ENCODE measurements at regions not wholly inside any gene's neighbourhood (a gene's known extent, or its start where the extent isn't known, plus 50 kb on each side); places are given as distances from the start of the nearest gene placed in this dataset.

- no peak for TF ChIP-seq EZH2phosphoT487 (IDR thresholded peaks at IDR 0.05; ENCODE audit: borderline replicate concordance)
- TF ChIP-seq, protein P1, sequence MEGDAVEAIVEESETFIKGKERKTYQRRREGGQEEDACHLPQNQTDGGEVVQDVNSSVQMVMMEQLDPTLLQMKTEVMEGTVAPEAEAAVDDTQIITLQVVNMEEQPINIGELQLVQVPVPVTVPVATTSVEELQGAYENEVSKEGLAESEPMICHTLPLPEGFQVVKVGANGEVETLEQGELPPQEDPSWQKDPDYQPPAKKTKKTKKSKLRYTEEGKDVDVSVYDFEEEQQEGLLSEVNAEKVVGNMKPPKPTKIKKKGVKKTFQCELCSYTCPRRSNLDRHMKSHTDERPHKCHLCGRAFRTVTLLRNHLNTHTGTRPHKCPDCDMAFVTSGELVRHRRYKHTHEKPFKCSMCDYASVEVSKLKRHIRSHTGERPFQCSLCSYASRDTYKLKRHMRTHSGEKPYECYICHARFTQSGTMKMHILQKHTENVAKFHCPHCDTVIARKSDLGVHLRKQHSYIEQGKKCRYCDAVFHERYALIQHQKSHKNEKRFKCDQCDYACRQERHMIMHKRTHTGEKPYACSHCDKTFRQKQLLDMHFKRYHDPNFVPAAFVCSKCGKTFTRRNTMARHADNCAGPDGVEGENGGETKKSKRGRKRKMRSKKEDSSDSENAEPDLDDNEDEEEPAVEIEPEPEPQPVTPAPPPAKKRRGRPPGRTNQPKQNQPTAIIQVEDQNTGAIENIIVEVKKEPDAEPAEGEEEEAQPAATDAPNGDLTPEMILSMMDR (conservative IDR thresholded peaks at IDR 0.05; ENCODE audit: low read length): no peak
These were observed 226.7 kb downstream of the OTOR start for GRCh38 chr20:16974855-16975162.
